ENCODE measurements at regions not wholly inside any gene's neighbourhood (a gene's known extent, or its start where the extent isn't known, plus 50 kb on each side); places are given as distances from the start of the nearest gene placed in this dataset.

DNA sequence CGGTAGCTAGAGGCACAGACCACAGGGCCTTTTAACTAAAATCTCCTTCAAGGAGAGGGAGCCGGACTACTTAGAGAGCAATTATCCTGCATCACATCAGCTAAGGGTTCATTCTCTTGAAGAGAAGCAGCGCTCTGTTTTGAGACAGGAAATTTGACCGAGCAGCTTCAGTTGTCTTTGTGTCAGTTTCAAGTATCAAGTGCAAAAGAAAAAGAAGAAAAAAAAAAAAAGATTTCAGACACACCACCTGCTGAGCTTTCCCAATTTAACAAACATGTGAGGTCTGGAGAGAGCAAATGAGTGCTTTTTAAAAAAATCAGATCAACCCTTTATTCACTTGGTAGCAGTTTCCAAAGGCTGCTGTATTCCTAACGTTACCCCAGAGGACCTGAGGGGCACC lies 273.5 kb upstream of the POU3F2 start:
- Mint-ChIP-seq H3K4me3 (ENCODE audit: unreplicated experiment) (no peak overlapping the region), H3K9me3 (ENCODE audit: unreplicated experiment) (no peaks in the 10 kb centered on the region), H3K4me1 (ENCODE audit: low read depth, unreplicated experiment) (peaks cover 10% of the 10 kb centered on the region), H3K27me3 (ENCODE audit: unreplicated experiment) (peaks cover 2% of the 10 kb centered on the region), H3K36me3 (ENCODE audit: unreplicated experiment) (no peaks in the 10 kb centered on the region), H3K27ac (ENCODE audit: unreplicated experiment) (no peak overlapping the region)
- TF ChIP-seq, protein P1, sequence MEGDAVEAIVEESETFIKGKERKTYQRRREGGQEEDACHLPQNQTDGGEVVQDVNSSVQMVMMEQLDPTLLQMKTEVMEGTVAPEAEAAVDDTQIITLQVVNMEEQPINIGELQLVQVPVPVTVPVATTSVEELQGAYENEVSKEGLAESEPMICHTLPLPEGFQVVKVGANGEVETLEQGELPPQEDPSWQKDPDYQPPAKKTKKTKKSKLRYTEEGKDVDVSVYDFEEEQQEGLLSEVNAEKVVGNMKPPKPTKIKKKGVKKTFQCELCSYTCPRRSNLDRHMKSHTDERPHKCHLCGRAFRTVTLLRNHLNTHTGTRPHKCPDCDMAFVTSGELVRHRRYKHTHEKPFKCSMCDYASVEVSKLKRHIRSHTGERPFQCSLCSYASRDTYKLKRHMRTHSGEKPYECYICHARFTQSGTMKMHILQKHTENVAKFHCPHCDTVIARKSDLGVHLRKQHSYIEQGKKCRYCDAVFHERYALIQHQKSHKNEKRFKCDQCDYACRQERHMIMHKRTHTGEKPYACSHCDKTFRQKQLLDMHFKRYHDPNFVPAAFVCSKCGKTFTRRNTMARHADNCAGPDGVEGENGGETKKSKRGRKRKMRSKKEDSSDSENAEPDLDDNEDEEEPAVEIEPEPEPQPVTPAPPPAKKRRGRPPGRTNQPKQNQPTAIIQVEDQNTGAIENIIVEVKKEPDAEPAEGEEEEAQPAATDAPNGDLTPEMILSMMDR (IDR thresholded peaks at IDR 0.05; ENCODE audit: partially characterized antibody, unreplicated experiment), result no peak
- no peak for DNase-seq

DNA sequence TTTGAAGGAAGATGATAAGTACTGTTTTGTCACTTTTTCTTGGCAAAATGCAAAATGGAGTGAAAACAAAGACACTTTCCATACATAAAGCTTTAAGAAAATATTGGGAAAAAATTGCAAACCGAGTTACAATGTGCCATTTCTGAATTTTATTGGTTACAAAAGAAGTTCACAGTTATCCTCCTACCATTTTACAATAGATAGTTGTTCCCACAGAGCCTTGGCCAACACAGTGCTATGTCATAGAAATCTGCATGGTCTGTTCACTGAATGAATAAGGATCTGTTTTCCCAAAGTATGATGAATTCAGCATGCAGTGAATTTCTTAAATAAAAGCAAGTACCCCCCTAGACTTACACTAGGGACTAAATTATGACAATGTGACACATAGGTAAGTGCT lies 268.2 kb upstream of the POU3F2 start:
- Mint-ChIP-seq H3K9me3 (ENCODE audit: unreplicated experiment) (no peaks in the 10 kb centered on the region), H3K27me3 (ENCODE audit: unreplicated experiment) (no peaks in the 10 kb centered on the region), H3K4me1 (ENCODE audit: low read depth, unreplicated experiment) (no peaks in the 10 kb centered on the region), H3K4me3 (ENCODE audit: unreplicated experiment) (no peak overlapping the region), H3K36me3 (ENCODE audit: unreplicated experiment) (no peaks in the 10 kb centered on the region), H3K27ac (ENCODE audit: unreplicated experiment) (no peak overlapping the region)
- TF ChIP-seq, protein P1 (IDR thresholded peaks at IDR 0.05; ENCODE audit: partially characterized antibody, unreplicated experiment), result no peak
- DNase-seq, result no peak

- no peak for DNase-seq
- Mint-ChIP-seq H3K36me3 (ENCODE audit: unreplicated experiment) (no peaks in the 10 kb centered on the region), H3K27ac (ENCODE audit: unreplicated experiment) (no peak overlapping the region)
Observed at GRCh38 chr6:98572579-98572978, 261.8 kb upstream of the POU3F2 start.

DNA sequence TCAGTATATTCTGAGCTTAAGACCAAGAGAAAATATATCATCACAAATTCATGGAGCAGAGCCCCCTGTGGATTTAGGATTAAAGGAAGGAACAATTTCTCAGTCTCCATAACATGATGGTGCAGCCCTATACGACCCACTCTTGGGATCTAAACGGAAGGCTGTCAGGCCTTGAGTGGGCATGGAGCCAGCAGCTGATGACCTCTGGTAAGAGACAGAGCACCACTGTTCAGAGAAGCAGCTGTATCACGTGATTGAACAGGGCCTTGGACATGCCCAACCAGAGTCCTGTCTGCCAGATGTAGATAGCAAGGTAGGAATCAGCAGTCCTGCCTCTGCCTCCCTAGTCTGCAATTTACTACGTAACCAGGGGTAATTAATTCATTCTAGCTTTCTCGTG lies 259.4 kb upstream of the POU3F2 start:
- no peaks in the 10 kb centered on the region for H3K27me3 Mint-ChIP-seq (ENCODE audit: unreplicated experiment)
- no peaks in the 10 kb centered on the region for H3K9me3 Mint-ChIP-seq (ENCODE audit: unreplicated experiment)
- H3K27ac Mint-ChIP-seq (ENCODE audit: unreplicated experiment), result no peak overlapping the region
- no peak for DNase-seq
- TF ChIP-seq, protein P1 (IDR thresholded peaks at IDR 0.05; ENCODE audit: partially characterized antibody, unreplicated experiment), result no peak
- H3K4me3 Mint-ChIP-seq (ENCODE audit: unreplicated experiment), result no peak overlapping the region
- peaks cover 7% of the 10 kb centered on the region for H3K4me1 Mint-ChIP-seq (ENCODE audit: low read depth, unreplicated experiment)
- H3K36me3 Mint-ChIP-seq (ENCODE audit: unreplicated experiment), result no peaks in the 10 kb centered on the region

More at GRCh38 chr6:98572579-98572978, 261.8 kb upstream of the POU3F2 start:
- no peak overlapping the region for H3K4me3 Mint-ChIP-seq (ENCODE audit: unreplicated experiment)
- TF ChIP-seq, protein P1 (IDR thresholded peaks at IDR 0.05; ENCODE audit: partially characterized antibody, unreplicated experiment), result no peak
- peaks cover 7% of the 10 kb centered on the region for H3K4me1 Mint-ChIP-seq (ENCODE audit: low read depth, unreplicated experiment)
- H3K27me3 Mint-ChIP-seq (ENCODE audit: unreplicated experiment), result no peaks in the 10 kb centered on the region
- H3K9me3 Mint-ChIP-seq (ENCODE audit: unreplicated experiment), result no peaks in the 10 kb centered on the region

DNA sequence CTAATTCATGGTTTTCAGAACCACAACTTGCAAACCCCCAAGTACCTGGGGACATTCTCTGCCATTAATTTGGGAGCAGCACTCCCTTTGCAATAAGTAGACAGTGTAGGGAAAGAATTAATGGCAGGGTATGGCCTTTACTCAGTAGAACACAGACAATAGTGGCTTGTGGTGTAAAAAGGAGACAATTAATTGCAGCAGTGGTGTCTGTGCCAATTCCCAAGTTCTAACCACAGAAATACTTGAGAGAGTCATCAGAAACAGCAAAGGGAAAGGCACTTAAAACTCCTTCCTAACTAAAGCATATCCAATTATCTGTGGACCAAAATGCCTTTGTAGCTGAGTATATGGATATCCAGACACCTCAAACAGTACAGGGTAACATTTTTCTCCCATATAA lies 257.6 kb upstream of the POU3F2 start:
- H3K4me1 Mint-ChIP-seq (ENCODE audit: low read depth, unreplicated experiment), result peaks cover 7% of the 10 kb centered on the region
- H3K36me3 Mint-ChIP-seq (ENCODE audit: unreplicated experiment), result no peaks in the 10 kb centered on the region
- no peaks in the 10 kb centered on the region for H3K9me3 Mint-ChIP-seq (ENCODE audit: unreplicated experiment)
- H3K27me3 Mint-ChIP-seq (ENCODE audit: unreplicated experiment), result no peaks in the 10 kb centered on the region
- no peak for DNase-seq
- no peak overlapping the region for H3K4me3 Mint-ChIP-seq (ENCODE audit: unreplicated experiment)
- TF ChIP-seq, protein P1 (IDR thresholded peaks at IDR 0.05; ENCODE audit: partially characterized antibody, unreplicated experiment), result no peak
- no peak overlapping the region for H3K27ac Mint-ChIP-seq (ENCODE audit: unreplicated experiment)

All from glutamatergic neuron (in vitro differentiated cells).